GM21825 (cell line): ENCODE measurements at regions not wholly inside any gene's neighbourhood (a gene's known extent, or its start where the extent isn't known, plus 50 kb on each side); places are given as distances from the start of the nearest gene placed in this dataset.

ENCODE experiments used
- ATAC-seq: cut with Tn5 transposase; IDR thresholded peaks from one replicate; pipeline ENCODE4 v1.9.1; 2021; ENCODE audit warnings: mild to moderate bottlenecking, moderate library complexity; ENCODE audit not compliant: unreplicated experiment

DNA sequence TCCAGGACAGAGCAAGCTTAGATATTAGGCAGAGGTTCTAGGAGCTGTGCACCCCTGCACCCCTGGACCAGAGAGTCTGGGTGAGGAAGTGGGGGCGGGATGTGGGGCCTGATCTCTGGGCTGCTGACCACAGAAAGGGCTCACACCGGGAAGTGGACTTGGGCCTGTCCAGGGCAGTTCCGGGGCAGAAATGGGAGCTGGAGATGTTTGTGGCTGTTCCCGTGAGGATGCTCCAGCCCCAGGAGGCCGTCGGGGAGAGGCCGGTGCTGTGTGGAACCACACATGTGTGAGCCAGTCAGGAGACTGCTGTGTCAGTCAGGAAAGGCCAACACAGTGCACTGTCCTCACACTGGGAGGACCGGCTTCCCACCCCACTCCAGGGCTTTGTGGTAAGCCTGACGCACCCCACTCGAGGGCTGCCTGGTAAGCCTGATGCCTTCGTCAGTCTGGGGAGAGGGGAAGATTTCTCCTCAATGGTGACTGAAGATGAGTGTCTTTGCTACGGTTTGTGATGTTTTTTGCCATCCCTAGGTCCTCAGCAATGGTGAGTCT lies 741.0 kb downstream of the BRD1 start:
- ATAC-seq, result no peak

DNA sequence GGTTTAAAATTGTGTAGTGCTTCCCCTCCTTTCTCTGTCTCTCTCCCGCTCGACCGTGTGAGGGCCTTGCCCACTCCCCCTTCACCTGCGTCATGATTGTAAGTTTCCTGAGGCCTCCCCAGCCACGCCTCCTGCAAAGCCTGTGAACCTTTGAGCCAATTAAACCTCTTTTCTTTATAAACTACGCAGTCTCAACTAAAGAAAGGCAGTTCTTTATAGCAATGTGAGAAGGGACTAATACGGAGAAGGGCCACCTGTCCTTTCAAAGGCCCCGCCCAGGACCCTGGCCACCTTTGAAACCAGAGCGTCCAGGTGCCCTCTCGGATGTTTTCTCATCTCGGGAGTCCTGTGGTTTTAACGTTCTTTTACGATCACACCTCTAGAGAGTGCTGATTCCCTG lies 741.5 kb downstream of the BRD1 start:
- ATAC-seq, result no peak

DNA sequence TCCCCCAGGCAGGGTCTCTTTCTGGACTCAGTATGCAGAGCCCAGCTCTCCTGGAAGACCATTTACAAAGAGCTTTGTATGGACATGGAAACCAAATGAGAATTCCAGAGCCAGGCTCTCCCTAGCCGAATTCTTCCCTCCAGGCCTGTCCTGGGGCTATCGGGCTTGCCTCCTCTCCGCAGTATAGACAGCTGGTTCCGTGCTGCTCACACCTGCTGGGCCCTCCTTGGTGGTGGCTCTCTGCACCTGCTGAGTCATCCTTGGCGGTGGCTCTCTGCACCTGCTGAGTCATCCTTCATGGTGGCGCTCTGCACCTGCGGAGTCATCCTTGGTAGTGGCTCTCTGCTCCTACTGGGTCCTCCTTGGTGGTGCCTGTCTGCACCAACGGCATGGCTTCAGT lies 743.5 kb downstream of the BRD1 start:
- no peak for ATAC-seq

DNA sequence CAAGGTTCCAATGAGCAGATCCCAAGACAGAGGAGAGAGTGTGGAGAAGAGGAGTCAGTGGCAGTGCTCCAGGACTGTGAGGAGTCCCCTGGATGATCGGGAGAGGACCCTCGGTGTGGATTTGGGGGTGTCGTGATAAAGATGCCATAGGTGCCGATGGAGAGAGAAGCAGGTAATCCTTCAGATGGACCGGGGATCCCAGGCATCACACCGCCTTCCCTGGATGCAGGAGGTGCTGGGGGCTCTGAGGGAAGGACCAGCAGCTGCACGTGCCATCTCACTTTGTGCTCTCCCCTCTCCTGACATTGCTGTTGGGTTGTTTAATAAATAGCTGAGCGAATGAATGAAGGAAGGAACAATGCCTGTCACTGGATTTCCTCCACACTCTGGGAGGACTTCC lies 744.1 kb downstream of the BRD1 start:
- ATAC-seq, result no peak

DNA sequence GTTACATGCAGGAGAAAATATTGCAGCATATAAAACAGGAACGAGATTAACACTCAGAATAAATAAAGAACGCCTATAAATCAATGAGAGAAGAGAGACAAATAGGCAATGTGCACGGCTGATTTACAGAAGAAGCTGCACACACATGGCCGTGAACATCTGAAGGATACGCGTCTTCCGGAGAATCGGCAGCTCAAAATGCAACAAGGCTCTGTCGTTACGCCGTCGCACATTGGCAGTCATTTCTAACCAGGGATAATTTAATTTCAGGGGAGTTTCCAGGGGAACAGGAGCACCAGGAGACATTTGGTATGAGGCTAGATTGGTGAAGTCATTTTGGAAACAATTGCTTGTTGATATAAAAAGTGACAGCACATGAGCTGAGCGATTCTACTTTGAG lies 745.2 kb downstream of the BRD1 start:
- no peak for ATAC-seq

DNA sequence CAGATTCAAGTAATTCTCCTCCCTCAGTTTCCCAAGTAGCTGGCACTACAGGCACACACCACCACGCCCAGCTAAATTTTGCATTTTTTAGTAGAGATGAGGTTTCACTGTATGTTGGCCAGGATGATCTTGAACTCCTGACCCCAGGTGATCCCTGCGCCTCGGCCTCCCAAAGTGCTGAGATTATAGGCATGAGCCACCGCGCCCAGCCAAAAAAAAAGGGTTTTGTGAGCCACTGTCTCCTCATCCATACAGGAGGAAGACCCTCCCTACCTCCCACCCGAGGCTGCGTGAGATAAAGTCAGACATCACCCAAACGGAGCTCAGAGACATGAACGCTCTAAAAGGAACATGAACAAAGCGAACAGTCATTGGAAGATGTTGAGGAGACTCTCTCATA lies 745.7 kb downstream of the BRD1 start:
- no peak for ATAC-seq

DNA sequence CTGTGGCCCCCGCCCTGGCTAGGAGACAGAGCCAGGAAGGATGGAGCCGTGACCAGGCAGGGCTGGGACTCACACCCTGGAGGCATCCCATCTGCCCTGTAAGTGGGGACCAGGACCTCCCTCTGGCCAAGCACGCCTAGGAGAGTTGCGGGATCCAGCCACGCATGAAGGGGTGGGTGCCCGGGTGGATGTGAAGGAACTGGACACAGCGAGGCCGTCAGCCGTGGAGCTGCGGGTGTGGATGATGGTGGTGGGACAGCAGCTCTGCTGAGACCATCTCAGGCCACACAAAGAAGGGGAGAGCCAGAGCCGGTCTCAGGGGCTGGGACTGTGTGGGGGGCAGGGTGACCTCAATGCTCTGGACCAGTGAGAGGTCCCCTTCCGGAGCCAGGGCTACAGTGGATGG lies 746.4 kb downstream of the BRD1 start:
- ATAC-seq, result no peak

DNA sequence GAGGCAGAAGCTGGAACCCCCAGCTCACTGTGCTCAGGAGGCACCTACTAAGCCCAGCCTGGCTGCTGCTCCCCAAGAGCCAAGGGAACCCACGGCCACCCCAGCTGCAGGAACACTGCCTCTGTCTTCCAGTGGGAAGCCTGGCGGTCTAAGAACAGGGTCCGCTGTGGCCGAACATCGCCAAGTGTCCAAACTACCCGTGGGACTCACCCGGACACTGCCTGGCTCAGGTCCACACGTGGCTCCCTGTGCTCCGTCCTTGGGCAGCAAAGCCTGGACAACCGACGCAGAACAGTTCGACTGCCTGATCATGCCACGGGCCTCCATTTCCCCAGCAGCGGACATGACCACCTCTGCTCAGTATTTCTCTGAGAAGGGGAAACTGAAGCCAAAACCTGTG lies 747.0 kb downstream of the BRD1 start:
- ATAC-seq, result no peak

DNA sequence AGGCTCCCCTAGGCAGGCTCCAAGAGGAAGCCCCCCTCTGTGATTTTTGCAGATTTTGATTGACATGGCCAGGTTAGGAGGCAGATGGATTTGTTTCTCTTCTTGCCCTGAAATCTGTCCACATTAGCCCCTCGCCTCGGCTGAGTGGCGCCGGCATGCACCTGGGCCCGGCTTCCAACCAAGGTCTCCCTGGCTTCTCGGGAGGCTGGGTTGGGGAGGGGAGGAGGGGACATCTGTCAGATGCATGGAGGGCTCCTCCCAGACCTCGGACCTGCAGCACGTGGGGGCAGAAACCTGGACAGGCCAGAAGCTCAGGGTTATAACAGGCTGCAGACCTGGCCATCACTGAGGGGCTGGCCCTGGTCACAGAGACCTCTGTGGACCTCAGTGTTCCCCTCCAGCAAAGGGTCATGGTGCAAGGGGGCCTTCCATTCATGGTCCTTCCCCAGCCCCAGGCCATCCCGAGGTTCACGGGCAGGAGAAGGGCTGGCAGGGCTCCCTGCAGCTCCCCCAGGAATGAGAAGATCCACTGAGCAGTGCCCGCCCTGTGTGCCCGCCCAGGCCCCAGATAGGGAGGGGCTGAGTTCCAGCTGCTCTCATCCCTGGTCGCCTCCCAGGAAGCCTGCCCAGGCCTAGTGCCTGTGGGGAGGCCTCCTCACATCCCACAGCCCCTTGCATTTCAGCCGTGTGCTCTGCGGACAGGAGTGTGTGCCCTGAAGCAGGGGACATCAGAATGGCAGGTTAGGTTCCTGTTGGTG lies 747.8 kb downstream of the BRD1 start:
- ATAC-seq, result no peak

DNA sequence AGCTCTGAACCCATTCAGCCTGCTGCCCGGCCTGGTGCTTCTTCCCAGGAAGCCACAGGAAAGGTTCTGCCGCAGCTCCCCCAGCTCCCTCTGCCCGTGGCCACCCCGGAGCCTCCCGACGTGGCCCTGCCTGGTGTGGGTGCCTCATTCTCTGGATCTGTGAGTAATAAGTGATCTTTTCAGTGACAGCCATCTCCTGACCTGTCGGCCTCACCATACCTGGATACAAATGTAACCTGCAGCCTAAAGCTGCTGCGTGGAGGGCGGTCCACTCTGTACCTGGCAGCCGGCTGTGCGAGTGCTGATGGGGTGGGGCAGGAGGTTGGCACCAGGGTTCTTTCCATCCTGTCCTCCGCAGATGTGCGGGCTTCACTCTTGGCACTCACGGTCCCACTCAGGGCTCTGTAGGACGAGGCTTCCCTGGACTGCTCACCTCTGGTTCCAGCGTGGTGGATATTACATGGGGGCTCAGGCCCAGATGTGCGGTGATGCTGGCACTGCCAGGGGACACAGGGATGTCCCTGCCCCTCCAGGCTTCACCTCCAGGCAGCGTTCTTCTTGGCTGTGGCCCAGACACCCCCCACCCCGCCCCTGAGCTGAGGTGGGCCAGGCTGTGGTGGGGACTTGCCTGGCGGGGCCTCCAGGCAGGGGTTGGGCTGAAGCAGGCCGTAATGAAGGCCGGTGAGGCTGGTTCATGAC lies 748.5 kb downstream of the BRD1 start:
- ATAC-seq, result no peak

DNA sequence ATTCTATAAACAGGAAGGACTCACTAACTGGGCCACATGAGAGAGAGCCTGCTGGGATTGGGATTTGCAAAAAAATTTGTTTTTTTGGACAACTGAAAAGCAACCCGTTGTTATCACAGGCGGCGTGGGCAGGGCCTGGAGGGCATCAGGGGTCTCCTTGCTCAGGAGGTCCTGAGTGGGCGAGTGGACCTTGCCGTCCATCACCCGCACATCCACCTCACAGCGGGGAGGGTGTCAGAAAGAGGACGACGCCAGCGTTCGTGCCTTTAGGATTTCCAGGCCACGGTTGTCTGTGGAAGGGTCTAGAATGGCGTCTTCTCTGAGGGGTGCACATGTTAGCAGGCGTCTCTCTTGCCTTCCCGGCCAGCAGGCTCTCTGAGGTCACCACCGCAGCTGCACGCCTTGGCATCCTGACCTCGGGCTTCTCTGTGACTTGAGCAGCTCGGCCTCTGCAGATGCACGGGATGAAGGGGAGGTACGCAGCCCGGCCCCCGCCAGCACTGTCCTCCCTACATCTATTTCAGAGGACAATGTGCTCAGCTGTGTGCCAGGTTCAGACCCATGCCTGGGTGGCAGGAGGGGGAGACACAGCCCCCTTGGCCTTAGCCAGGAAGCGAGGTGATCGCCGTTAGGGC lies 749.5 kb downstream of the BRD1 start:
- ATAC-seq, result no peak

DNA sequence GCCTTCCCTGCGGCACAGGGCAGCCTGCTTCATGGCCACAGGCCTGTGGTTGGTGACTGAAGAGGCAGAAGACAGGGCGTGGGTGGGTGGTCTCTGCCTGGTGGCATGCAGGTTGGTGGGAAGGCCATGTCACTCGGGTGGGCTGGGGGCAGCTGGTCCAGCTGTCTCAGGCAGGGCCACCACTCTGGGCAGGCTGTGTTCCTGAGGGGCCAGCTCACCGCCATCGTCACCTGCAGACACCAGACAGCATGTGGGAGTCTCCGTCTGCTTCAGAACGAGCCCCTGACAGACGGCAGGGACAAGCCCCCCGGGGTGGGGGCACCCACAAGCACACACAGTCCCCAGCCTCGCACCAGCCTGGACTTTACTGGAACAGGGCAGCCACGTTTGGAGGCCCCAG lies 750.1 kb downstream of the BRD1 start:
- no peak for ATAC-seq

DNA sequence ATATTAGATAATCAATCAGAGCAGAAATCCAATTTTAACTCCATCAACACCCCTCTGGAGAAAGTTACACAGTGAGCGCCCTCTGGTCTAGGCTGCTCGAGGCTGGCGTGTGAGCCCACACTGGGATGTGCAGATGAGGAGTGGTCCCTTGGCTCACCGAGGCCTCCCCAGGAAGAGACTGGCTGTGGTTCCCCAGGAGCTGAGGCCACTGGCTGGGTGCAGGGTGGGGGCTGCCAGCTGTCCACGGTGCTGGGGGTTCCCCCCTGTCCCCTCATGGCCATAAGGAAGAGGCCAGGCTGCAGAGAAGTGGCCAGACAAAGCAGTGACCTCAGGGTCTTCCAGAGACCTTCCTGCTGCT lies 750.7 kb downstream of the BRD1 start:
- ATAC-seq, result no peak

DNA sequence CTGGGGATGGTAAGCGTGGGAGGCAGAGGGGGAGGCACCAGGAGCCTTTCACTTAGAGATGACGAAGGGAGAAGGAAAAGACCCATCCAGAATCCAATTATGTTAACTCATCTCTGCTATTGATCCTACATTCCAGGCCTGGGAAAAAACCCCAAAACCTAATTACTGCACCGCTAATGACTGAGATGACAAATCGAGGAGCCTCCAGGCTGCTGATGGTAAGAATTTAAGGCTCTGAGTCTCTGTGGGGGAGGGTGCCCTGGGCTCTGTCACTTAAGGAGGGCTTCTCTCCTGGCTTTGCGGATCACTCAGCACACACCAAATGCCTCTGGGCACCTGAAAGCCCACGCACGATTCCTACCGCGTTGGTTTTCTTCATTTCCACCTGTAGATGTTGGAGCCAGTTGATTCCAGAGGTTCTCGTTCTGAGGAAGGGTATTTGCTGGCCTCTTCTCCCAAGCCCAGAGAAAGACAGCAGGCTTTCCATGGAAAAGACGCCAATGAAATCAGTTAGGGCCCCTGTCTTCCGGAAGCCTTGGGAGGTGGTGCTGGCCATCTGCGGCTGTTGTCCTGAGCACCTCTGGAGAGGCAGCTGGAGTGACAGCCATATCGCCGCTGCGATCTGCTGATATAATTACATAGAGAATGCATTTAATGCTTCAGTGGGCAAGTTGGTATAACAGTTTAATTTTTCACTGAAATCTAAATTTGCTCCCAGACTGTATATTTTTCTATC lies 751.2 kb downstream of the BRD1 start:
- ATAC-seq, result no peak

DNA sequence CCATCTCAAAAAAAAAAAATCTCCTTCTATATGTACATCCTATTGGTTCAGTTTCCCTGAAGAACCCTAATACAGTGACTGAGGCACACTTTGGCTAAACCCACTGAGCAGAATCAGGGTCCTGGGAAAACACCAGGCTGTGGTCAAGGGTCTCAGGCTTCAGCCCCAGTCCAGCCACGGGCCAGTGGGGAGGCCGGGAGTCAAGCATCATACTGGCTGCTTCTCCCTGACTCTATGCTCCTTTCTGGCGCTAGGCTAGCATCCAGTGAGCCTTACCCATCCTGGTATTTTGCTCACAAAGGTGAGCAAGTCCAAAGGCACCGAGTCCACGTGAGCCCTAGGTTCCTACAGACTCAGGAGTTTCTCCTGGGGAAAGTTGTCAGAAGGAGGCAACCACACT lies 752.5 kb downstream of the BRD1 start:
- no peak for ATAC-seq

DNA sequence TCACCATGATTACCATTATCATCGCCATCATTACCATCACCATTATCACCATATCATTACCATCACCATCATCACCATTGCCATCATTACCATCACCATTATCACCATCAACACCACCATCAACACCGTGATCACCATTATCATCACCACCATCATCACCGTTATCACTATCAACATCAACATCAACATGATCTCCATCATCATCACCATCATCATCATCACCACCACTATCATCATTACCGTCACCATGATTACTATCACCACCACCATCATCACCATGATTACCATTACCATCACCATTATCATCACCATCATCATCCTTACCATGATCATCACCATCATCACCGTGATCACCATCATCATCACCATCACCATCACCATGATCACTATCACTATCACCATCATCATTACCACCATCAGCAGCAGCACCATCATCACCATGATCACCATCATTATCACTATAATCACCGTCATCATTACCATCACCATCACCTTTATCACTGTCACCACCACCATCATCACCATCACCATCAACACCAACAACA lies 753.7 kb downstream of the BRD1 start:
- no peak for ATAC-seq

DNA sequence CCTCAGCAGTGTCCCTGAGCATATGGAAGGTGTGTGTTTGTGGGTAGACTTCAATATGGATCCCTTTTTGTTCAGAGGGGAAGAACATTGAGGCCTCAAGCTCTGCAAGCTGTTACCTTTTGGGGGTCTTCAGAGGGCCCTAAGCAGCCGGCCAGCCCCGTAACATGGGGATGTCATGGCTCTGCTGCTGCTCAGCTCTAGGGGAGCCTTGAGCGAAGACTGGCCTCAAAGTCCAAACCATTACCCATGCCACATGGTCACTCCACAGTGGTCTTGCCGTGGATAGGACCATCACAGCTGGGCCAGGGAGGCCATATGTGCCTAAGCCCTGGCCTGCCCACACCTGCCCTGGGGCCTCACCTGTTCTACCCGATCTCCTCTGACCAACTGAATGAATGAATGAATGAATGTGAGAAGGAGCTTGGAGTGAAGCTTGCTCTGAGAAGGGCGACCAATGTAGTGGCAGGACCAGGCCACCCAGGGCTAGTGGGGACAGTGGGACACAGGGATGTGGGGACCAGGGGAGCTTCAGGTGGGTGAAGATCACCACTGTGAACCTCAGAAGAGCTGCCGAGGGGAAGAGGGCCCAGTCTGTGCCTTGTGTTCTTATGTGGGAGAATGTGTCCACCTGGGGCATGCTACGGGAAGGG lies 754.6 kb downstream of the BRD1 start:
- ATAC-seq, result no peak

DNA sequence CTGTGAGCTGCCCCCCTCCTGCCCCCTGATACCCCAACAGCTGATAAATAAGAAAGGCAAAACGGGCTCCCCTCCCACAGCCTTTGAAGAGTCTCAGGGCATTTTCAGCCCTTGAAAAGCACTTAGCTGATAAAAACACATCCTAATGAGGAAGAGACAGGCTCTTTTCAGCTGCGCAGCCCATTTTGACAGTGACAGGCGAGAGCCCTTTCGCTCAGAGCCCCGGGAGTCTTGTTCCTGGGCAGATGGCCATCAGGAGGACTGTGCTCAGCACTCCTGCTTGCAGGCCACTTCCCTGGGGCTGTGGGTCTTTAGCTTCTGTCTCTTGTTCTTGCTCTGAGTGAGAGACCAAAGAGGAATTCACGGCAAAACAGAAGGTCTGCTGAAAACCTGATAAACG lies 757.2 kb downstream of the BRD1 start:
- no peak for ATAC-seq

DNA sequence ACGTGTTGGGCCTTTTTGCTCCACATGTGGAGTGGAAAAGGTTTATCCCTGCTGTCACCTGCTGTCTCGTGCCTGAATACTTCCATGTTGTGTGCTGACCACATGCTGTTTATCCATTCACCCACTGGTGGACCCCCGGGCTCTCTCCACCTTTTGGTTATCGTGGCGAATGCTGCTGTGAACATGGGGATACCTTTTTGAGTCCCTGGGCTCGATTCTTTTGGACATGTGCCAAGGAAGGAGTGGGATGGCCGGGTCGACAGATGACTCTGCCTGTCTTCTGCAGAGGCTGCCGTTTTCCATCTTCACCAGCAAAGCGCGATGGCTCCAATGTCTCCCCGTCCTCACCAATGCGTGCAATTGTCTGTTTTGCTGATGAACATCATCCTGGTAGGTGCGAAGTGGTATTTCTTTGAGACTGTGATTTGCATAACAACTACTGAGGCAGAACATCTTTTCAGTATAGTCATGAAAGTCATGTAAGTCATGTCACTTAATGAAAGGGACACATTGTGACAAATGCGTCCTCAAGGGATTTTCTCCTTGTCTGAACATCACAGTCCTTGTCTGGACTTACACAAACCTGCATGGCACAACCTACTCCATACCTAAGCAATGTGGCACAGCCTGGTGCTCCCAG lies 758.7 kb downstream of the BRD1 start:
- ATAC-seq, result no peak

DNA sequence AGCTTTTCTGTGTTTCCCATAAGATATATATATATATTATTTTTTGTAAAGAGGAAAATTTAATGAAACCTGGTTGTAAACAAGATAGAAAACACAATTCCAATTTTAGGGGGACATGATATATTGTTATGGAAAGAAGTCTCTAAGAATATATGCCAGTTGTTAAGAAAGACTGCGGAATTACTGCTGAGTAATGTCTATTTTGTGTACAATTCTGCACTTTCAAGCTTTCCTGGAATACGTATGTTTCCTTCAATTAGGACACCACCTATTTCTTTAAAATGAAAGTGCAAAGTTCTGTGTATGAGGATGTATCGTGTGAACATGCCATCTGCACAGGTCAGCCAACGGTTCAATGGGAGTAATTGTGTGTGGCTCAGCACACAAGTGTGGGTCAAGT lies 760.2 kb downstream of the BRD1 start:
- no peak for ATAC-seq
